ENCODE measurements at regions not wholly inside any gene's neighbourhood (a gene's known extent, or its start where the extent isn't known, plus 50 kb on each side); places are given as distances from the start of the nearest gene placed in this dataset.

- TF ChIP-seq PBX3 (IDR thresholded peaks at IDR 0.05), result no peak
- TF ChIP-seq, protein P1, sequence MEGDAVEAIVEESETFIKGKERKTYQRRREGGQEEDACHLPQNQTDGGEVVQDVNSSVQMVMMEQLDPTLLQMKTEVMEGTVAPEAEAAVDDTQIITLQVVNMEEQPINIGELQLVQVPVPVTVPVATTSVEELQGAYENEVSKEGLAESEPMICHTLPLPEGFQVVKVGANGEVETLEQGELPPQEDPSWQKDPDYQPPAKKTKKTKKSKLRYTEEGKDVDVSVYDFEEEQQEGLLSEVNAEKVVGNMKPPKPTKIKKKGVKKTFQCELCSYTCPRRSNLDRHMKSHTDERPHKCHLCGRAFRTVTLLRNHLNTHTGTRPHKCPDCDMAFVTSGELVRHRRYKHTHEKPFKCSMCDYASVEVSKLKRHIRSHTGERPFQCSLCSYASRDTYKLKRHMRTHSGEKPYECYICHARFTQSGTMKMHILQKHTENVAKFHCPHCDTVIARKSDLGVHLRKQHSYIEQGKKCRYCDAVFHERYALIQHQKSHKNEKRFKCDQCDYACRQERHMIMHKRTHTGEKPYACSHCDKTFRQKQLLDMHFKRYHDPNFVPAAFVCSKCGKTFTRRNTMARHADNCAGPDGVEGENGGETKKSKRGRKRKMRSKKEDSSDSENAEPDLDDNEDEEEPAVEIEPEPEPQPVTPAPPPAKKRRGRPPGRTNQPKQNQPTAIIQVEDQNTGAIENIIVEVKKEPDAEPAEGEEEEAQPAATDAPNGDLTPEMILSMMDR (IDR thresholded peaks at IDR 0.05), result no peak
- TF ChIP-seq RAD21 (IDR thresholded peaks at IDR 0.05; ENCODE audit: low read length), result no peak
- TF ChIP-seq EP300 (IDR thresholded peaks at IDR 0.05; ENCODE audit: borderline replicate concordance in 1 of 2, low read depth in 1 of 2, low read length in 1 of 2), result no peak
- no peak for TF ChIP-seq REST (IDR thresholded peaks at IDR 0.05; ENCODE audit: low read depth, low read length)
- TF ChIP-seq RCOR1 (IDR thresholded peaks at IDR 0.05; ENCODE audit: low read length), result no peak
- no peak for TF ChIP-seq MXI1 (IDR thresholded peaks at IDR 0.05; ENCODE audit: low read depth, low read length)
- TF ChIP-seq EZH2phosphoT487 (IDR thresholded peaks at IDR 0.05; ENCODE audit: borderline replicate concordance, low read depth), result no peak
- TF ChIP-seq GATA2 (CRISPR knock-in tag; IDR thresholded peaks at IDR 0.05), result no peak
- TF ChIP-seq TAF1 (IDR thresholded peaks at IDR 0.05; ENCODE audit: borderline replicate concordance, low read depth, low read length), result no peak
- no peak for TF ChIP-seq ZBTB33 (IDR thresholded peaks at IDR 0.05; ENCODE audit: borderline replicate concordance, low read depth)
- TF ChIP-seq NFIC (IDR thresholded peaks at IDR 0.05; ENCODE audit: borderline replicate concordance), result no peak
- TF ChIP-seq POLR2AphosphoS5 (IDR thresholded peaks at IDR 0.05; ENCODE audit: low read depth, low read length), result no peak
Measured at GRCh38 chr4:66059136-66059535, 388.8 kb upstream of the EPHA5 start.

Data from SK-N-SH (cell line).